ENCODE measurements at regions not wholly inside any gene's neighbourhood (a gene's known extent, or its start where the extent isn't known, plus 50 kb on each side); places are given as distances from the start of the nearest gene placed in this dataset.

DNA sequence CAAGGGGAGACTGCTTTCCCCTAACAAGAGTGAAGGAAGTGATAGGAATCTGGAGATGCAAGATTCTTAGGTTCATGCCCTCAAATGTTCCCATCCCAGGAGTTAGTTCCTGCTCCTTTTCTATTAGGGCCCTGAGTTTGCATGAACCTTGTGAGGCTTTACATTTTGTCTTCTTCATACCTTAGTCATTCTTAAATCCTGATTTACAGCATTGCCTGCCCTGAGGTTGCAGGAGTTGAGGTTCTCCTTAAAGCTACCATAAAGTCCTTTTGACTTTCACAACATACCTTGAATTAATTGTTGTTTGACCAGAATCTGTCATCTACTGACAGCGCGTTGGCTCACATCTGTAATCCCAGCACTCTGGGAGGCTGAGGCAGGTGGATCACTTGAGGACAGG is 151.5 kb upstream of the ABCA1 start:
- no peak for DNase-seq (ENCODE audit: low read depth in 1 of 2, low spot score in 1 of 2)
- Histone ChIP-seq H3K4me1 (ENCODE audit: low read depth) (no peaks in the 10 kb centered on the region), H3K27me3 (no peaks in the 10 kb centered on the region), H3K36me3 (no peaks in the 10 kb centered on the region), H3K4me3 (no peak overlapping the region), H3K9me3 (ENCODE audit: low read depth) (no peaks in the 10 kb centered on the region), H3K27ac (no peak overlapping the region)
- TF ChIP-seq, protein P1, sequence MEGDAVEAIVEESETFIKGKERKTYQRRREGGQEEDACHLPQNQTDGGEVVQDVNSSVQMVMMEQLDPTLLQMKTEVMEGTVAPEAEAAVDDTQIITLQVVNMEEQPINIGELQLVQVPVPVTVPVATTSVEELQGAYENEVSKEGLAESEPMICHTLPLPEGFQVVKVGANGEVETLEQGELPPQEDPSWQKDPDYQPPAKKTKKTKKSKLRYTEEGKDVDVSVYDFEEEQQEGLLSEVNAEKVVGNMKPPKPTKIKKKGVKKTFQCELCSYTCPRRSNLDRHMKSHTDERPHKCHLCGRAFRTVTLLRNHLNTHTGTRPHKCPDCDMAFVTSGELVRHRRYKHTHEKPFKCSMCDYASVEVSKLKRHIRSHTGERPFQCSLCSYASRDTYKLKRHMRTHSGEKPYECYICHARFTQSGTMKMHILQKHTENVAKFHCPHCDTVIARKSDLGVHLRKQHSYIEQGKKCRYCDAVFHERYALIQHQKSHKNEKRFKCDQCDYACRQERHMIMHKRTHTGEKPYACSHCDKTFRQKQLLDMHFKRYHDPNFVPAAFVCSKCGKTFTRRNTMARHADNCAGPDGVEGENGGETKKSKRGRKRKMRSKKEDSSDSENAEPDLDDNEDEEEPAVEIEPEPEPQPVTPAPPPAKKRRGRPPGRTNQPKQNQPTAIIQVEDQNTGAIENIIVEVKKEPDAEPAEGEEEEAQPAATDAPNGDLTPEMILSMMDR (IDR thresholded peaks at IDR 0.05; ENCODE audit: low read depth, low read length) = no peak

DNA sequence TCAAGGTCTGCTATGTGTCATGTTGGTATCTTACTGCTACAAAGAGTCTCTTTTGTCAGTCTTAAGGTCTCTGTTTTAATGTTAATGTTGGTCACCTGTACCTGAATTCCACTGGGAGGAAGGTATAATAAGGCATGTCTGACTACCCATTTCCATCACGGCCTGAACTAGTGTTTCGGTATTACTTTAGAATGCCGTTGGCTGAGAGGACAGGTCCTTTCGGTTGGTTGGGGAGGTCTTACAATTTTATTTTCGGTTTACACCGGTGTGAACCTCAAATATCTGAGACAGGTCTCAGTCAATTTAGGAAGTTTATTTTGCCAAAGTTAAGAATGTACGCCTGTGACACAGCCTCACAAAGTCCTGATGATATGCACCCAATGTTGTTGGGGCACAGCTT is 154.9 kb upstream of the ABCA1 start:
- H3K36me3 ChIP-seq = no peaks in the 10 kb centered on the region
- H3K4me1 ChIP-seq (ENCODE audit: low read depth) = no peaks in the 10 kb centered on the region
- TF ChIP-seq, protein P1 (IDR thresholded peaks at IDR 0.05; ENCODE audit: low read depth, low read length) = no peak
- no peaks in the 10 kb centered on the region for H3K27me3 ChIP-seq
- no peak for DNase-seq (ENCODE audit: low read depth in 1 of 2, low spot score in 1 of 2)
- H3K27ac ChIP-seq = no peak overlapping the region
- no peaks in the 10 kb centered on the region for H3K9me3 ChIP-seq (ENCODE audit: low read depth)
- H3K4me3 ChIP-seq = no peak overlapping the region

DNA sequence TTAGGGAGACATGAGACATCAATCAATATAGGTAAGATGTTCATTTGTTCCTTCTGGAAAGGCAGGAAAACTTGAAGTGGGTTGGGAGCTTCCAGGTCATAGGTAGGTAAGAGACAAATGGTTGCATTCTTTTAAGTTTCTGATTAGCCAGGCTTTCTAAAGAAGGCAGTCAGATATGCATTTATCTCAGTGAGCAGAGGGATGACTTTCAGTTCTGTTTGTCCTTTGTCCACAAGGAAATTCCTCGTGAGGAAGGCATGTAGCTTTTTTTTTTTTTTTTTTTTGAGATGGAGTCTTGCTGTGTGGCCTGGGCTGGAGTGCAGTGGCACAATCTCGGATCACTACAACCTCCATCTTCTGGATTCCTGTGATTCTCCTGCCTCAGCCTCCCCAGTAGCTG is 155.3 kb upstream of the ABCA1 start:
- H3K36me3 ChIP-seq = no peaks in the 10 kb centered on the region
- no peaks in the 10 kb centered on the region for H3K27me3 ChIP-seq
- no peak for DNase-seq (ENCODE audit: low read depth in 1 of 2, low spot score in 1 of 2)
- no peak overlapping the region for H3K4me3 ChIP-seq
- no peaks in the 10 kb centered on the region for H3K4me1 ChIP-seq (ENCODE audit: low read depth)
- H3K9me3 ChIP-seq (ENCODE audit: low read depth) = no peaks in the 10 kb centered on the region
- TF ChIP-seq, protein P1 (IDR thresholded peaks at IDR 0.05; ENCODE audit: low read depth, low read length) = no peak
- no peak overlapping the region for H3K27ac ChIP-seq

DNA sequence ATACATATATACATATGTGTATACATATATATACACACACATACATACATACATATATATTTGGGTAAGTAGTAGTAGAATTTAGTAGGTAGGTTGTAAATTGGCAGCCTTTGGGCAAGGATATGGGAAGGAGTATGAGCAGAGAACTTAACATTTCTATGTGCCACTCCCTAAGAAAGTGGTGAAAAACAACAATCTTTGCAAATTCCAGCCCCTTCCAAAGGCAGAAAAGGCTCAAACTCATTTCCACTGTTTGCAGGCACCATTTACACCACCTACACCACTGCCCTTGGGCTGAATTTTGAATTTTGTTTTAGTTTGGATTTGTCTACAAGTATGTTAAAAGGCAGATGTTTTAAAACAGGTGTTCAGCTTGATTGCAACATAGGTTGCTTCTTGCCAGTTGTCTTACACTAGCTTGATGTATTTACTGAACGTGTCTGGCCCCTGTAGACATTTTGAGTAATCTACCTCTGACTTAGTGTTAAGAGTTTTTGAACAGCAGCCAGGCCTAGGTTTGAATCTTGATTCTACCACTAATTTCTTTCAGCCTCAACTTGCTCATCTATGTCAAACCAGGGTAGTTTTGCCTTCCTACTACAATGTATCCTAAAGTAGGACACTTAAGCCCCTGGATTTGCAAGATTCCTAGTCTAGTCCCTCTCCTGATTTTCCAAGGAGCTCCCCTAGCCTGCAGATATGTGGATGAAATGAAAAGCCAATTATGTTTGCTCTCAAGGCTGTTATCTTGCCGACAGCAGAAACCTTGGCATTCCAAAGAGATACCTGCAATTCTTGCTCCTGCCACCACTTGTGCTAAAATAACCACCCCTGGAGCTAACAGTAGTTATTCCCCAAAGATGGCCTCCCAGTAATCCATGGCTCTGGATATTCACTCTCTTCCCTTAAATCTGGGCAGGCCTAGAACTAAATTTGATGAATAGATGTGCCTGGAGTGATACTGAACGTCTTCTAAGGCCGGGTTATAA is 156.2 kb upstream of the SLC44A1 start:
- Histone ChIP-seq H3K4me1 (ENCODE audit: low read depth) (no peaks in the 10 kb centered on the region), H3K9me3 (ENCODE audit: low read depth) (no peaks in the 10 kb centered on the region), H3K27me3 (no peaks in the 10 kb centered on the region), H3K27ac (no peak overlapping the region), H3K36me3 (no peaks in the 10 kb centered on the region), H3K4me3 (no peak overlapping the region)
- DNase-seq (ENCODE audit: low read depth in 1 of 2, low spot score in 1 of 2) = no peak
- TF ChIP-seq, protein P1 (IDR thresholded peaks at IDR 0.05; ENCODE audit: low read depth, low read length) = no peak

DNA sequence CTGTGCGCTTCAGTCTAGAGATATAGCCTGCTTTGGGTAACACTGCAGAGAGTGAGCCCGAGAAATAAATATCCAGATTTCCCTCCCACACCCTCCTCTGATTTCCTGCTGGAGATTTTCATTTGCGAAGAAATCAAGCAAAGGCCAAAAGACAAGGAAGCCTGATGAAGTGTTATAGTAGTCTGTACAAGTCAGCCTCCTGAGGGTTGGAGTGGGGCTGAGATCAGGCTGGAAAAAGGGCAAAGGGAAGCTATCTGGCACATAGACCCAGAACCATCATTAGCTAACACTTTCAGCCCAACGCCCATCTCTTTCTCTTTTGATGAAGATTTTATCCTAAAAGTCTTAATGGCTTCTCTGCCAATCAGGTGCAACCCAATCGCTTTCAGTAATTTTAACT is 154.6 kb upstream of the SLC44A1 start:
- TF ChIP-seq, protein P1 (IDR thresholded peaks at IDR 0.05; ENCODE audit: low read depth, low read length) = no peak
- Histone ChIP-seq H3K4me1 (ENCODE audit: low read depth) (no peaks in the 10 kb centered on the region), H3K4me3 (no peak overlapping the region), H3K36me3 (no peaks in the 10 kb centered on the region), H3K27ac (no peak overlapping the region), H3K9me3 (ENCODE audit: low read depth) (no peaks in the 10 kb centered on the region), H3K27me3 (no peaks in the 10 kb centered on the region)
- DNase-seq (ENCODE audit: low read depth in 1 of 2, low spot score in 1 of 2) = no peak
